NK-92 treated with Interleukin-12 subunit alpha and Interleukin-12 subunit beta, amount 100 ng/mL, for 24 hours (cell line): ENCODE measurements at regions not wholly inside any gene's neighbourhood (a gene's known extent, or its start where the extent isn't known, plus 50 kb on each side); places are given as distances from the start of the nearest gene placed in this dataset.
"Not testable (repeated sequence)": the region's sequence is repeated elsewhere in the genome, so short reads cannot be mapped to it uniquely, and the experiment has no call there.

Experiments used
- DNase-seq: peaks from one replicate; lab custom pipeline; 2025; lab: John Stamatoyannopoulos, UW

- no peak for DNase-seq
Observed at GRCh38 chr15:79606831-79607355, 174.8 kb downstream of the MINAR1 start.

GRCh38 chr15:79608066-79608864, 176.1 kb downstream of the MINAR1 start:
- DNase-seq = no peak

GRCh38 chr15:79609506-79609905, 177.4 kb downstream of the MINAR1 start:
- DNase-seq = no peak

- no peak for DNase-seq
Observed at GRCh38 chr15:79610021-79610420, 177.9 kb downstream of the MINAR1 start.

GRCh38 chr15:79615754-79616153, 183.6 kb downstream of the MINAR1 start:
- DNase-seq = no peak

GRCh38 chr15:79617071-79617470, 184.9 kb downstream of the MINAR1 start:
- no peak for DNase-seq

DNA sequence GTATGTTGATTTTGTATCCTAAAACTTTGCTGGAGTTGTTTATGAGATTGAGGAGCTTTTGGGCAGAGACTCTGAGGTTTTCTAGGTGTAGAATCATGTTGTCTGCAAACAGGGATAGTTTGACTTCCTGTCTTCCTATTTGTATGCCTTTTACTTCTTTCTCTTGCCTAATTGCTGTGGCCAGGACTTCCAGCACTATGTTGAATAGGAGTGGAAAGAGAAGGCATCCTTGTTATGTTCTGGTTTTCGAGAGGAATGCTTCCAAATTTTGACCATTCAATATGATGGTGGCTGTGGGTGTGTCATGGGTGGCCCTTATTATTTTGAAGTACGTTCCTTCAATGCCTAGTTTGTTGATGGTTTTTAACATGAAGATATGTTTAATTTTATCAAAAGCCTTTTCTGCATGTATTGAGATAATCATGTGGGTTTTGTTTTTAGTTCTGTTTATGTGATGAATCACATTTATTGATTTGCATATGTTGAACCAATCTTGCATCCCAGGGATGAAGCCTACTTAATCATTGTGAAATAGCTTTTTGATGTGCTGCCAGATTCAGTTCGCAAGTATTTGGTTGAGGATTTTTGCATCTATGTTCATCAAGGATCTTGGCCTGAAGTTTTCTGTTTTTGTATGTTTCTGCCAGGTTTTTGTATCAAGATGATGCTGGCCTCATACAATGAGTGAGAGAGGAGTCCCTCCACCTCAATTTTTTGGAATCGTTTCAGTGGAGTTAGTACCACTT, 188.1 kb downstream of the MINAR1 start:
- DNase-seq = no peak

GRCh38 chr15:79621805-79622204, 189.7 kb downstream of the MINAR1 start:
- DNase-seq = not testable (repeated sequence)

DNA sequence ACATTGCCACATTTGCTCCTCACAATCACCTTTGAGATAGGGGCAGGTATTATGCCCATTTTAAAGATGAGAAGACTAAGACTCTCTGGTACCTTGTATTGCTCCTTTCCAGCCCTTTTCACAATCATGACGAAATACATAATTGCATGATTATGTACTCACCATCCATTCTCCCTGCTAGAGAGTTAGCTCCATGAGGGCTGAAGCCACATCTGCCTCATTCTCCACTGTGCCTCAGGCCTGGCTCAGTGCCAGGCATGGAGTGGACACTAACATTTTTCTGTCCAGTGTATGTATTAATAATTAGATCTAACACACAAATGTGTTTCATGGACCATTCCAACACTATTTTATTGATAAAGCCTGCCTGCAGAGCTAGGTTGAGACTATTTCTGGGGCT, 191.4 kb downstream of the MINAR1 start:
- DNase-seq = no peak

DNA sequence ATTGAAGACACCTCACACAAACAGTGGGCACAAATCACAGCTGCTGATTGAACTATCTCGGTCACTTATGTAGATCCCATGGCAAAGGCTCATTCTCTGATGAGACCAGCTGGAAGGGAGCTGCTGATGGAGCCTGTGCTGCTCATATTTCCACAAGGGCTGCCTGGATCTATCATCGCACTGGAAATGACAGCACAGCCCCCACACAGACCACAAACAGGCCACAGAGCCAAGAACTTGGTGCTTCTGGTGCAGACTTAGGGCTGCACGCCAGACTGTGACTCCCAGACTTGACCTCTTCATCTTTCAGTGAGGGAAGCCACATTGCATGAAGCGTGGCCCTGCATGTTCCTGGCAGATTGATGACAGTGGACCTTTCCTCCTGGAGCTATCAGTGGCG, 197.6 kb downstream of the MINAR1 start:
- DNase-seq = no peak

DNA sequence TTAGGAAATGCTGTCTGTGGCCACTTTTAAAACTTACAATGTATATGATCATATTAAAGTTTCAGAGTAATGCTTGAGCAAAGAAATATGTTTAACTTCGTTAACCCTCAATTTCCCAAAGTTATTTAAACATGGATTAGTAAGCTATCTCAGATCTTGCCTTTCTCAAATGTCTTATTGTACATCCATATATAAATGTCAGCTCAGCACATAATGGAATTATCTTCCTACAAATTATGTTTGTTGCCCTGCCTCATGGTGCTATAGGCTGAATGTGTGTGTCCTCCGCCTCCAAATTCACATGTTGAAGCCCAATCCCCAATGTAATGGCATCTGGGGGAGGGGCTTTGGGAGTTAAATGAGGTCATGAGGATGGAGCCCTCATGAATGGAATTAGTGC, 200.3 kb downstream of the MINAR1 start:
- DNase-seq = no peak

DNA sequence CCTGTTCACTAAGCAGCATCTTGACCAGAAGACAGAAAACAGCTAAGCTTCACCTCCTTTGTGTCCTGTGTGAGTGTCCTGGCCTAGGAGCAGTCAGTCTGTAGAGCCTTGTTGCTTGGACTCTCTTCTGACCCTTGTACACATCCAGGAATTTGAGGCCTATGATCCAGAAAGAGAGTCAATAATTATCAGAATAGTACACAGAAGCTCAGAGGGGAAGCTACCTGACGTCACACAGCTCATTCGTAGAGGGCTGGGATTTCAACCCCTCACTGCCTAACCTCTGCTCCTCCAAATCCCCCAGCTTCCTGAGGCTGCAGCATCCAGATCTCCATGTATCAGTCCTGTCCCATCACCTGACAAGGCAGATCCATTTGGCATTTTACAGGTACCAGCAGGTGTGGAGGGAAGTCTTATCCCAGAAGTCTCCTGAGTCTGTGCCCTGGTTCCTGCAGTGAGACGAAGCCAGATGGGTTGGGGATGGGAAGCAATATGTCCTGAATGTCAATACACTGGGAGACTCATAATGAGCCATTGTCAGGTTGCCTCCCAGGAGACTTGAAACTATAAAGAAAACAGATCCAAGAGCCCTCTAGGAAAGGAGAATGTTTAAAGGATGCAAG, 203.1 kb downstream of the MINAR1 start:
- no peak for DNase-seq

GRCh38 chr15:79635897-79636561, 203.9 kb downstream of the MINAR1 start:
- DNase-seq = no peak

- DNase-seq = no peak
Observed at GRCh38 chr15:79640206-79640605, 208.1 kb downstream of the MINAR1 start.

DNA sequence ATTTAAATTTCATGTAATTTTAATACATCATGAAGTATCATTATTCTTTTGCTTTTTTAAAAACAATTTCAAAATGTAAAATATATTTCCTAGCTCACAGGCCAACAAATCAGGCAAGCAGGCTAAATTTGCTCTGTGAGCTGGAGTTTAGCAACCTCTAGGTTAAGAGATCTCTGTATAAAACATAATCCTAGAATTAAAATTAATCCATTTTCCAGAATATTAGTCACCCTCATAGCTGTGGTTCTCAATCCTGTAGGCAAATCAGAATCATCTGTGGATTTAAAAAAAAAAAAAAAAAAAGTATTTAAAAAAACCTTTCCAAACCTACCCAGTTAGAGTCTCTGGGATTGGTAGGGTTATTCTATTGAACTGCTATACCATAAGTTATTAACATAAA, 209.7 kb downstream of the MINAR1 start:
- no peak for DNase-seq

- DNase-seq = no peak
Observed at GRCh38 chr15:79643393-79643792, 211.3 kb downstream of the MINAR1 start.

GRCh38 chr15:79644091-79644490, 212.0 kb downstream of the MINAR1 start:
- DNase-seq = no peak

DNA sequence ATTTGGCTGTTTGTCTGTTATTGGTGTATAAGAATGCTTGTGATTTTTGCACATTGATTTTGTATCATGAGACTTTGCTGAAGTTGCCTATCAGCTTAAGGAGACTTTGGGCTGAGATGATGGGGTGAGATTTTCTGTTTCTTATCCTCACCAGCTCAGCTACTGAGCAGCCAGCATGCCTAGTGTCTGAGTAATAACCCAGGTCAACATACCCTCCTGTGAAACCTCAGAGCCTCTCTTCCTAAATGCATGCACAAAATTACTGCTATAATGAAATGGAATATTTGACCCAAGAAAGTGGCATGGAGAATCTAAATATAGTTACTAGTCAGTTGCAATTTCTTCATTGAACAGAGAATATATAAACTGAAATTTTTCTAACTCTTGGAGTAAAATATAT, 220.8 kb downstream of the MINAR1 start:
- not testable (repeated sequence) for DNase-seq

DNA sequence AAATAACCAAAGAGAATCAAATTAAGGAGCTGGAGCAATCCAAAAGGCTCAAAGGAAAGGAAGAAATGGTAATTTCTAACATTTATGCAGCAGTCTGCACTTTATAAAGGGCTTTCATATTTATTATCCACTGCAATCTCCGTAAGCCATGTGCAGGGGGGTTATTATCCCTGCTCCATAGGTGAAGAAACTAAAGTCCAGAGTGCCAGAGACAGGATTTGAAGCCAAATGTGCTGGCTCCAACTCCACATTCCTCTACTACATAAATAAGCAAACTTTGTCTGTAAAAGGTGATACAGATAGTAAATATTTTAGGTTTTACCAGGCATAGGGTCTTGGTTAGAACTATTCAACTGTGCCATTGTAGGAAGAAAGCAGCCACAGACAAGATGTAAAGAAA, 221.4 kb downstream of the MINAR1 start:
- DNase-seq = no peak

- DNase-seq = no peak
Observed at GRCh38 chr15:79656151-79657000, 224.2 kb downstream of the MINAR1 start.

- no peak for DNase-seq
Observed at GRCh38 chr15:79657722-79658121, 225.6 kb downstream of the MINAR1 start.
